Transverse colon (tissue), 4 donors: ENCODE measurements at regions not wholly inside any gene's neighbourhood (a gene's known extent, or its start where the extent isn't known, plus 50 kb on each side); places are given as distances from the start of the nearest gene placed in this dataset.

ENCODE experiments used
- DNase-seq: peaks from one replicate; pipeline ENCODE4 v3.0.0-alpha.2; 2019
- H3K27ac ChIP-seq, 4 donors: fragments of 200-600 bp; sonication (generic); 2 replicates each; pipeline ENCODE4 v1.5.1; 2016 to 2018; ENCODE audit warnings: inconsistent platforms in 4 of 4
- H3K27me3 ChIP-seq: fragments of 200-600 bp; sonication (generic); 2 replicates; pipeline ENCODE4 v1.5.1; 2017; ENCODE audit warnings: inconsistent platforms
- H3K36me3 ChIP-seq, 4 donors: fragments of 200-600 bp; sonication (generic); 2 replicates each; pipeline ENCODE4 v1.5.1; 2017 to 2019; ENCODE audit warnings: inconsistent platforms in 4 of 4
- H3K4me1 ChIP-seq, 4 donors: fragments of 200-600 bp; sonication (generic); 2 replicates each; pipeline ENCODE4 v1.5.1; 2017 to 2020; ENCODE audit warnings: inconsistent platforms in 4 of 4
- H3K4me3 ChIP-seq, 4 donors: fragments of 200-600 bp; sonication (generic); 1 replicate in 1 of 4; 2 replicates in 3 of 4; pipeline versions ENCODE4 v1.5.1 to v1.6.1; 2017 to 2019; ENCODE audit warnings: inconsistent platforms in 4 of 4
- H3K9me3 ChIP-seq, 2 donors: fragments of 200-600 bp; sonication (generic); 2 replicates each; pipeline ENCODE4 v1.5.1; 2017 to 2019; ENCODE audit warnings: inconsistent platforms in 2 of 2
- CTCF ChIP-seq, 5 experiments: fragments of 200-600 bp in 3 of 5; fragments of 450-650 bp in 2 of 5; sonication (generic) in 3 of 5; IDR thresholded peaks; 1 replicate in 2 of 5; 2 replicates in 3 of 5; pipeline ENCODE4 v1.5.1; 2016 to 2017; ENCODE audit warnings: antibody characterized with exemption in 5 of 5, inconsistent platforms in 3 of 5, mild to moderate bottlenecking in 2 of 5, moderate library complexity in 1 of 5
- EP300 ChIP-seq: sonication (generic); formaldehyde crosslinking; IDR thresholded peaks from one replicate; pipeline ENCODE4 v1.6.1; 2017; ENCODE audit warnings: antibody characterized with exemption, low read depth
- POLR2A ChIP-seq: fragments of 450-650 bp; IDR thresholded peaks from one replicate; pipeline ENCODE4 v1.6.1; 2016; ENCODE audit warnings: antibody characterized with exemption, mild to moderate bottlenecking, moderate library complexity
- POLR2AphosphoS5 ChIP-seq, 3 donors: sonication (generic); formaldehyde crosslinking; IDR thresholded peaks; one replicate each; pipeline ENCODE4 v1.6.1; 2016; ENCODE audit warnings: antibody characterized with exemption in 3 of 3
- WGBS, 2 donors: methylation state at CpG; one replicate each; pipeline ENCODE4 v1.1.5; 2018; ENCODE audit warnings: low coverage in 1 of 2; 5-methylcytosine and 5-hydroxymethylcytosine counted together
- in situ Hi-C, 4 donors: fragments of 200-750 bp; cut with MboI; loops; one replicate each; pipeline versions ENCODE4 v1.15.0 to v1.15.1; 2017; ENCODE audit warnings: low sequenced_read_pairs in 3 of 4, low pct_ligation_motif_present in 1 of 4, low pct_unique_long_range_greater_than_20kb in 1 of 4
- intact Hi-C: fragments of 100-400 bp; cut with DNase I; formaldehyde crosslinking; loops from one replicate; pipeline ENCODE4 v1.15.1; 2023; ENCODE audit warnings: low total_unique reads

DNA sequence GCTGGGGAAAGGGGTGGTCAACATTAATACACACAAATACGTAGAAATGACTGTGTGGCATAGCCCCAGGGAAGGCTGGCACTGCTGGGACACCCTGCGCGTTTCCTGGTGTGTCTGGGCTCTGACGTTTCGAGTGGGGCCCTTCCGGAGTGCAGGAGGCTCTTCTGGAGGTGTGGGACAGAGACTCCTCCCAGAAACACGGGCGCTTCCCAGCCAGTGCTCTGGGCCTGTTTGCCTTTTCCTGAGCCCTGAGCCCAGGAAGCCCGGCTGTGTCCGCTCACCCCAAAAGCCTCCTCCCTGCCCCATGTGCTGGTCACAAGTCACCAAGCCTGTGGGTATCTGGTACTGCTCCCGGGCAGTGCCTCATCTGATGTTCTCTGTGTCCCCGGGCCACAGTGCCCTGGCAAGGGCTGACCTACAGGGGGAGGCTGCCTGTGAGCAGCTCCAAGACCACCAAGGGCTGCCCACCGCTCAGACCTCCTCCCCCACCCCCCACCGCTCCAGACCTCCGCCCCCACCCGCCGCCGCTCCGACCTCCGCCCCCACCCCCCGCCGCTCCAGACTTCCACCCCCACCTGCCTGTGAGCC lies 1133.3 kb downstream of the BRD1 start:
- WGBS, 2 donors = 65 to 67% methylated on average over 1 to 10 of the region's 22 CpGs
- intact Hi-C loops = no loop called here
- H3K4me1 ChIP-seq = no peaks in the 10 kb centered on the region
- in situ Hi-C loops = no loop called here
- no peaks in the 10 kb centered on the region for H3K9me3 ChIP-seq
- TF ChIP-seq POLR2A = no peak
- TF ChIP-seq POLR2AphosphoS5 (IDR thresholded peaks at IDR 0.05) = no peak
- TF ChIP-seq EP300 = no peak
- TF ChIP-seq CTCF (IDR thresholded peaks at IDR 0.05) = no peak
- H3K4me3 ChIP-seq = no peak overlapping the region
- H3K36me3 ChIP-seq = no peaks in the 10 kb centered on the region
- no peak overlapping the region for H3K27ac ChIP-seq
- no peak for DNase-seq
- no peaks in the 10 kb centered on the region for H3K27me3 ChIP-seq

- Histone ChIP-seq H3K4me3 (no peak overlapping the region), H3K4me1 (no peaks in the 10 kb centered on the region), H3K27ac (no peak overlapping the region), H3K36me3 (no peaks in the 10 kb centered on the region), H3K27me3 (no peaks in the 10 kb centered on the region), H3K9me3 (no peaks in the 10 kb centered on the region)
- intact Hi-C loops (no loop called here), in situ Hi-C loops (no loop called here)
- WGBS, 2 donors = 86 to 87% methylated on average over 8 to 26 of the region's 26 CpGs
- TF ChIP-seq POLR2A (no peak), POLR2AphosphoS5 (IDR thresholded peaks at IDR 0.05) (no peak), CTCF (IDR thresholded peaks at IDR 0.05) (no peak), EP300 (no peak)
- no peak for DNase-seq
Observed at GRCh38 chr22:48693377-48694135, 1134.1 kb downstream of the BRD1 start.

GRCh38 chr22:48692734-48693376 lies 1134.8 kb downstream of the BRD1 start:
- no peaks in the 10 kb centered on the region for H3K4me1 ChIP-seq
- WGBS, 2 donors = 57 to 69% methylated on average over 2 to 22 of the region's 31 CpGs
- no peaks in the 10 kb centered on the region for H3K9me3 ChIP-seq
- in situ Hi-C loops = no loop called here
- no peaks in the 10 kb centered on the region for H3K27me3 ChIP-seq
- H3K36me3 ChIP-seq = no peaks in the 10 kb centered on the region
- no peak for DNase-seq
- intact Hi-C loops = no loop called here
- TF ChIP-seq CTCF (IDR thresholded peaks at IDR 0.05) (no peak), POLR2A (no peak), POLR2AphosphoS5 (IDR thresholded peaks at IDR 0.05) (no peak), EP300 (no peak)
- H3K27ac ChIP-seq = no peak overlapping the region
- H3K4me3 ChIP-seq = no peak overlapping the region

GRCh38 chr22:48691431-48691851 lies 1136.2 kb downstream of the BRD1 start:
- no peak overlapping the region for H3K27ac ChIP-seq
- in situ Hi-C loops = no loop called here

More at GRCh38 chr22:48691431-48691851, 1136.2 kb downstream of the BRD1 start:
- no peaks in the 10 kb centered on the region for H3K9me3 ChIP-seq
- H3K36me3 ChIP-seq = no peaks in the 10 kb centered on the region
- DNase-seq = no peak
- no peaks in the 10 kb centered on the region for H3K4me1 ChIP-seq
- intact Hi-C loops = no loop called here
- H3K4me3 ChIP-seq = no peak overlapping the region
- 89% methylated on average over 13 of the region's 21 CpGs; no CpG with 5 or more reads in 1 of the 2 donors for WGBS, 2 donors
- H3K27me3 ChIP-seq = no peaks in the 10 kb centered on the region
- no peak for TF ChIP-seq POLR2AphosphoS5 (IDR thresholded peaks at IDR 0.05)
